ENCODE measurements at regions not wholly inside any gene's neighbourhood (a gene's known extent, or its start where the extent isn't known, plus 50 kb on each side); places are given as distances from the start of the nearest gene placed in this dataset.

- Histone ChIP-seq H3K4ac (replicated peaks; ENCODE audit: insufficient read length, low read depth, low read length) (no peak overlapping the region), H2AK5ac (ENCODE audit: low read depth, low read length) (no peak overlapping the region), H2BK20ac (ENCODE audit: low read length) (no peak overlapping the region), H3K23ac (ENCODE audit: insufficient read length) (no peak overlapping the region), H3K18ac (ENCODE audit: extremely low read depth, low read length) (no peak overlapping the region), H3K9me3 (ENCODE audit: insufficient read depth in 2 of 2, low read depth in 1 of 2, low read length in 1 of 2) (no peaks in the 10 kb centered on the region), H4K91ac (replicated peaks; ENCODE audit: insufficient read length, low read length) (no peak overlapping the region), H3K56ac (replicated peaks; ENCODE audit: insufficient read length, low read depth, low read length) (no peak overlapping the region), H2BK15ac (ENCODE audit: low read length) (no peak overlapping the region), H3K14ac (ENCODE audit: insufficient read length) (no peak overlapping the region), H3K4me2 (ENCODE audit: insufficient read depth in 1 of 2, low read depth in 2 of 2, low read length in 2 of 2) (no peak overlapping the region), H2BK12ac (ENCODE audit: low read depth, low read length) (no peak overlapping the region), H3K4me1 (replicated peaks in 1 of 4; ENCODE audit: control insufficient read depth in 3 of 4, insufficient read depth in 4 of 4, low read length in 3 of 4) (no peaks in the 10 kb centered on the region), H3K4me3 (ENCODE audit: extremely low read depth in 1 of 4, insufficient read depth in 2 of 4, low read depth in 3 of 4, low read length in 4 of 4) (no peak overlapping the region), H3K79me2 (ENCODE audit: control insufficient read depth in 1 of 2, insufficient read depth in 2 of 2, low read length in 2 of 2) (no peaks in the 10 kb centered on the region), H2BK5ac (ENCODE audit: low read depth, low read length) (no peak overlapping the region), H3K27me3 (replicated peaks in 1 of 4; ENCODE audit: control insufficient read depth in 3 of 4, extremely low read depth in 1 of 4, insufficient read depth in 3 of 4, low read length in 3 of 4) (no peaks in the 10 kb centered on the region), H3K23me2 (ENCODE audit: low read depth, low read length) (no peaks in the 10 kb centered on the region), H4K20me1 (replicated peaks in 1 of 2; ENCODE audit: control insufficient read depth in 1 of 2, insufficient read depth in 2 of 2, low read length in 2 of 2) (no peaks in the 10 kb centered on the region), H3K9ac (replicated peaks in 1 of 4; ENCODE audit: extremely low read depth in 1 of 4, low read depth in 3 of 4, low read length in 3 of 4) (no peak overlapping the region), H2BK120ac (replicated peaks; ENCODE audit: low read depth, low read length) (no peak overlapping the region), H3K27ac (ENCODE audit: low read depth, low read length) (no peak overlapping the region), H2AFZ (ENCODE audit: low read length) (no peak overlapping the region), H4K5ac (ENCODE audit: insufficient read length, low read depth, low read length) (no peak overlapping the region), H3K79me1 (ENCODE audit: low read depth, low read length) (no peaks in the 10 kb centered on the region), H3K36me3 (ENCODE audit: control insufficient read depth in 2 of 4, insufficient read depth in 4 of 4, low read length in 3 of 4) (no peaks in the 10 kb centered on the region), H4K8ac (ENCODE audit: extremely low read depth, insufficient read depth, low read length) (no peak overlapping the region)
- POLR2A ChIA-PET (ENCODE audit: partially characterized antibody) = no interaction called here
- FAIRE-seq (no peak), DNase-seq (ENCODE audit: low read depth in 1 of 2, low spot score in 2 of 2) (no peak)
- CTCF ChIA-PET (ENCODE audit: partially characterized antibody) = no interaction called here
- WGBS, 2 experiments (ENCODE audit: extremely low coverage in 1 of 2, insufficient coverage in 1 of 2, insufficient read length in 1 of 2, insufficient replicate concordance in 2 of 2, low coverage in 1 of 2, low lambda C conversion rate in 2 of 2, missing lambda C conversion rate in 1 of 2) = 86% methylated on average over 2 of the region's 2 CpGs; no CpG with 5 or more reads in 1 of the 2 experiments
- no peak for TF ChIP-seq SP2 (IDR thresholded peaks at IDR 0.05; ENCODE audit: low read length)
These were observed 354.6 kb upstream of the SATB1 start for GRCh38 chr3:18779704-18780103.

All from H1 (cell line).